HG03060 (cell line): ENCODE measurements at regions not wholly inside any gene's neighbourhood (a gene's known extent, or its start where the extent isn't known, plus 50 kb on each side); places are given as distances from the start of the nearest gene placed in this dataset.

Source experiments
- ATAC-seq: cut with Tn5 transposase; IDR thresholded peaks from one replicate; pipeline ENCODE4 v1.9.1; 2021; ENCODE audit warnings: low read depth, moderate number of reproducible peaks; ENCODE audit not compliant: unreplicated experiment

- ATAC-seq, result no peak
Measured at GRCh38 chr5:143671674-143672569, 140.0 kb upstream of the HMHB1 start.

- ATAC-seq, result no peak
Measured at GRCh38 chr5:143671021-143671420, 140.9 kb upstream of the HMHB1 start.

GRCh38 chr5:143665866-143666265 lies 146.1 kb upstream of the HMHB1 start:
- no peak for ATAC-seq

- ATAC-seq, result no peak
Measured at GRCh38 chr5:143664623-143665022, 147.3 kb upstream of the HMHB1 start.

DNA sequence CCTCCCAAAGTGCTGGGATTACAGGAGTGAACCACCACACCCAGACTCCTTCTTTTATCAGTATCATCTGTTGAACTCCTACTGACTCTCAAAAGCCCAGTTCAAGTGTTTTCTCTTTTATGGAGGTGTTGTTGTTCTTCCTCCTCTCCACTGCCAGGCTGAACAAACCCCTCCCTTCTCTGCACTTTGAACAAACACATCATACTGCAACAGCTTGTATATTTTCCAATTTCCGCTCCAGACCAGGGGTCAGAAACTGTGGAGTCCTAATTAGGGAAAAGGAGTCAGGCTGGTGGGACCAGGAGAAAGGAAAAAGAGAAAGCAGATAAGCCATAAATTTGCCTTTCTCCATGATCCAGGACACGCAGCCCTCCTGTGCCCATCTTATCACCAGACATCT lies 148.1 kb upstream of the HMHB1 start:
- ATAC-seq, result no peak

DNA sequence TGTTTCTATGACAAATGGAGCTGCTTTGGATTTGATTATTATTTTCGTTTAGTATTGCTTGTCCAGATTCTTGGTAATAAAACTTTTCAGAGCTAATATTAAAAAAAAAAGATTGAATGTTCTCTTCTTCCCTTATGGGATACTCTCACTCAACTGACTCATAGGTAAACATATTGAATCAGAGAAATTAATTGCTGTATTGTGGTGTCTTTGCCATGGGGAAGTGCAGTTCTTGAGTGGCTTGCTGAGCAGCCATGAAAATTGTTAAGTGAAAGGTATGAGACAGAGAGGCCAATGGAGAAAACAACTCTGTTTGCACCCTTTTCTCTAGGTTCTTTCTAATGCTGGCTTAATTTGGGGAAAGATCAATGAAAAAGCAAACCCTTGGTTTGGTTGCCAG lies 149.9 kb upstream of the HMHB1 start:
- no peak for ATAC-seq

DNA sequence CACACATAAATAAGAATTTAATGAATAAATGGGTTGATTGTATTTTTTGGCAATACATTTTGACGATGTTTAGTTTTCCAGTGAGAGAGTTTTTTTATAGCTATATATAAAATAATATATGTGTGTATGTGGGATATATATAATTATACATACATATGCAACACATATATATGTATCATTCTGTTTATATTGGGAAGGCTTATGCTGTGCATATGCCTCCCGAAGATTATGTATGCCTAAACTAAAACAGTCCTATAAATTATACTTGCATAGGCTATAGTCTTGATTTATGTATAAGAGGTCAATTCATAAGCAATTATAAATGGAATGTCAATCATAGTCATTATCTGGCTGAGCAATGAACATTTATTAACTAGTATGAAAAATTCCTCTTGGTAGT lies 151.3 kb upstream of the HMHB1 start:
- no peak for ATAC-seq

DNA sequence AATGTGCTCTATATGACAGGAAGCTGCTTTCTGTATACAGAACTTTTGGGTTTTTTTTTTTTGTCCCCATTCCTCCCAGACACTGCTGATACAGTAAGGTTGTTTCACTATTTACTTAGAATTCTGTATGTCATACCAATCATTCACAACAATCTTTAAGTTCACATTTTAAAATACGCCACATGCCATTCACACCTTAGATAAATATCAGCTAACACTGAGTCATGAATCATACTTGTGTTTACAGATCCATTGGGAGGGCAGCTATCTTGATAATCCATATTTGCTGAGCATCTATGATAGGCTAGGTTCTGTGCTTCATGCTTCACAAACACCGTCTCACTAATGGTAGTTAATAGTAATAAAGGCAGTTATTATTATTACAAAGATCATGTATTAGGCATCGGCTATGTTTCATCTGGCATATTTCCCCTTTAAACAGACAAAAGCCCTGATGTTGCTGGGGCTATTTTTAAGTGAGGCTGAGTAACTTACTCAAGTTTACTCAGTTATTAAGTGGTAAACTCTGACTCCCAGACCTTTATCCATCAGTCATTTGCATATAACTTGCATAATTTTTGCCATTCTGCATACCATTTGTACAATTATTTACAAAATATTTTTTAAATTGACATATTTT lies 152.2 kb upstream of the HMHB1 start:
- no peak for ATAC-seq

DNA sequence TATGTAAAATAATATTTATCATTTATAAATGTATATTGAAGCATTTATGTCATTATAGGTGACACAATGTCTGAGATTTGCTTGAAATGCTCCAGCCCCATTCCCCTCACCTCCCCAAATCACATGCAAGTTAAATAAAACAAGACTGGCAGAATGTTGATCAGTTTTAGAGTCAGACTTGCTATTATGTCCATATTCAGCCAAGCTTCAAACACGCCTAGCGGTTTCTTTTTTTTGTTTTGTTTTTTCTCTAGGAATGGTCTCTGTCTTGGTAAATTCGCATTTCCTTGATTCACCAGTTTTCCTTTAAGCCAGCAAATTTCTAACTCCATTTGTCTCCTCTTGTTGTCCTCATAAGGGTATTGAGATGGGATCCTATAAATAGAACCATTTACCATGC lies 153.0 kb upstream of the HMHB1 start:
- ATAC-seq, result no peak

DNA sequence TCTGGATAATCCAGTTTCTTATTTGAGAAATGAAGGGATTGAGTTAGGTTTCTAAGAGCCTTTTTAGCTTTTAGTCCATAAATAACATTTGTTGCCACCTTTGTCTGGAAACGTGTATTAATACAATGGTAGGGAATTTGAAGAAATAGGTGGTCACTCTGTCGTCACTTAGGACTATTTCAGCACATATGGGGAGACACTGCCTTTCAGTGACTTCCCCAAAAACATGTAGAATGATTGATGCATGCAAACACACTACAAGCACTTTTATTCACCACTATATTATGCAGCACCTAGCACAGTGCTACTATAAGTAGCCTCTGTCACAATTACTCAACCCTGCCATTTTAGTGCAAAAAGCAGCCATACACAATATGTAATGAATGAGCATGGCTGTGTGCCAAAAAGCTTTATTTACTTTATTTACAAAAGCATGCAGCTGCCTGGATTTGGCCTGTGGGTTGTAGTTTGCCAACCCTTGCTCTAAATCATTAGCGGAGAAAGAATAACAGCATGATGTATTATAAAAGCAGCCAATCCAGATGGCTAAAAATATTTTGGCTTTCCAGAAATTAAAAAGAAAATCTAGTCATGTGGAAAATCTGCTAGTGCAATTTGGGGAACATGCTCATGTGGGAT lies 154.2 kb upstream of the HMHB1 start:
- ATAC-seq, result no peak

DNA sequence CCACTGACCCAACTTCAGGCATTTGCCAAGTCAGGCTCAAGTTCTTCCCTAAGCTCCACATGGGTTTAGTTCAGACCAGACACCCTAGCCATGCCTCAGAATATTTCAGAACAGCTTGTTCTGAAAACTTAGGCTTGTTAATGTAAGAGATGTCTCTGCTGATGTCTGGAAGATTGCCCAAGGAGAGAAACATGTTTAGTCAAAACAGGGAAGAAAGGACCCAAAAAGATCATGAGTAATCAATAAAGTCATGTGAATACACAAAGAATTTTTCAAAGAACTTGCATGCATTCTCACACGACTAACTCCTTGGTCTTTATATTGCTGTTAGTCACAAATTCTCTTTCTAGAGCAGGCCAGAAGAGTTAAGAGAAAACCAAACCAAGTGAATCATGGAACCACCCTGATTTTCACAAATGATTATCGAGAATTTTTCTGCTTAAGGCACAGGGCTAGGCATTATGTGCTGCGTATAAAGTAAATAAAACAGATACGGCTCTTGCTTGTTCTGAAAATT lies 158.1 kb upstream of the HMHB1 start:
- no peak for ATAC-seq

GRCh38 chr5:143653256-143653655 lies 158.7 kb upstream of the HMHB1 start:
- no peak for ATAC-seq

- no peak for ATAC-seq
Measured at GRCh38 chr5:143652108-143652700, 159.8 kb upstream of the HMHB1 start.

GRCh38 chr5:143649937-143650621 lies 161.9 kb upstream of the HMHB1 start:
- no peak for ATAC-seq

DNA sequence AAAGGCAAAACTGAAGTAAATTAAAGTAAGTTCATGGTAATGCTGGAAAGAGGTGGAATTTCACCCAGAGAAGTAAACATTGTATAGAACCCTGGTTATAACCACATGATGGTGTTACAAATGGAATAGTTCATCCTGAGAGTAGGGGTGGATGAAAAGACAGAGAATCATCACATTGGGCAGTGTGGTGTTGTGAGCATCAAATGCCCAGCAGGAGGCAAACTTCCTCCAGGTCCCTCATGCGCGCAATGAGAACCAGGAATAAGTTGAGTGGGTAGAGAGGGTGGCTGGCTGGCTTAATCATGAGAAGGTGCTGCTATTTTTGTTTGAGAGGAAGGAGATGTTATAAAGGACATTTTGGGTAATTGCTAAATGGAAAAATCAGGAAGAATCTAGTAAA lies 163.3 kb upstream of the HMHB1 start:
- no peak for ATAC-seq

GRCh38 chr5:143646961-143647360 lies 165.0 kb upstream of the HMHB1 start:
- ATAC-seq, result no peak

DNA sequence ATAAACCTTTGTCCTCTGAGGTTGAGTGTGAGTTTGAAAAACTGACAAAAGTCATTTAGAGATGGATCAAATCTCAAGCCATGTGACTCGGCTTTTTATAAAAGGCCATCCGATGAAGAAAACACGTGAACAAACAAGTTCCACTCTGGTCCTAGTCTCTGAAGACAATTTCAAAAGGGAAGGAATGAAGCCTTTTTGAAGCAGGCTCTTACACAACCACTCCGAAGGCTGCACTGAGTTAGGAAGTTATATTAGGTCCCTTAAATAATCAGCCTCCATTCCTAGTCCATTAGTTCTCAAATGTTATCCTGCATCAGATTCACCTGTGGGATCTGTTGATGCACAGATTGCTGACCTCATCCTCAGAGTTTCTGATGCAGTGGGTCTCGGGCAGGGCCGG lies 166.6 kb upstream of the HMHB1 start:
- ATAC-seq, result no peak

GRCh38 chr5:143644727-143645126 lies 167.2 kb upstream of the HMHB1 start:
- ATAC-seq, result no peak

GRCh38 chr5:143642791-143643190 lies 169.2 kb upstream of the HMHB1 start:
- ATAC-seq, result no peak

GRCh38 chr5:143641549-143642355 lies 170.2 kb upstream of the HMHB1 start:
- ATAC-seq, result no peak
